NB4 (cell line): ENCODE measurements at regions not wholly inside any gene's neighbourhood (a gene's known extent, or its start where the extent isn't known, plus 50 kb on each side); places are given as distances from the start of the nearest gene placed in this dataset.

ENCODE experiments used
- DNase-seq: peaks from one replicate; pipeline ENCODE4 v3.0.0; 2010; ENCODE audit warnings: low read depth
- H3K4me3 ChIP-seq: one replicate; pipeline ENCODE4 v1.5.1; 2011; ENCODE audit warnings: mild to moderate bottlenecking, low read depth, low read length, moderate library complexity
- CTCF ChIP-seq: IDR thresholded peaks from one replicate; pipeline ENCODE4 v1.5.1; 2012; ENCODE audit warnings: low read depth, low read length
- MAX ChIP-seq: IDR thresholded peaks from 2 replicates; pipeline ENCODE4 v1.6.1; 2011; ENCODE audit warnings: low read depth, low read length
- MYC ChIP-seq: IDR thresholded peaks from 2 replicates; pipeline ENCODE4 v1.6.1; 2011; ENCODE audit warnings: low read depth, low read length
- POLR2A ChIP-seq: IDR thresholded peaks from 2 replicates; pipeline ENCODE4 v1.6.1; 2011; ENCODE audit warnings: mild to moderate bottlenecking; ENCODE audit not compliant: insufficient read length; ENCODE audit errors: extremely low read depth

DNA sequence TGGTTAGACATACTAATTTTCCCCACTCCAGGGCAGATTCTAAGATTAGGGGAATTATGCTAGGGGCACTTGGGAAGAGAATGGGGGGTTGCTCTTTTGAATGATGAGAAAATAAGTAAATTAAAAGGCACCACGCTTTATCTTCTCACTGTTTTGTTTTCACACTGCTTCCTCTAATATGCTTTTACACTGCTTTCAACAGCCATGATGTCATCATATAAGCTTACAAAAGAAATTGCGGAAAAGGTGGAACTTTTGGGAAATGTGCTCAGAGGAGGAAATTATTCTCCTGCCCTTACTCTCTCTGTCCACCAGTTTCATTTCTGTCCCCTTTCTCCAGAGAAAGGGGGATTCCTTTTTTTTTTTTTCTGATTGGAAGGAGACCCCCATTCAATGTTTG is 308.2 kb downstream of the TOX3 start:
- no peak for DNase-seq
- H3K4me3 ChIP-seq, result no peak overlapping the region
- TF ChIP-seq POLR2A, result no peak
- TF ChIP-seq MAX, result no peak
- TF ChIP-seq CTCF, result no peak
- no peak for TF ChIP-seq MYC

- no peak for DNase-seq
- no peak overlapping the region for H3K4me3 ChIP-seq
- TF ChIP-seq CTCF (no peak), MYC (no peak), MAX (no peak), POLR2A (no peak)
These were observed 309.1 kb downstream of the TOX3 start for GRCh38 chr16:52237823-52238222.

DNA sequence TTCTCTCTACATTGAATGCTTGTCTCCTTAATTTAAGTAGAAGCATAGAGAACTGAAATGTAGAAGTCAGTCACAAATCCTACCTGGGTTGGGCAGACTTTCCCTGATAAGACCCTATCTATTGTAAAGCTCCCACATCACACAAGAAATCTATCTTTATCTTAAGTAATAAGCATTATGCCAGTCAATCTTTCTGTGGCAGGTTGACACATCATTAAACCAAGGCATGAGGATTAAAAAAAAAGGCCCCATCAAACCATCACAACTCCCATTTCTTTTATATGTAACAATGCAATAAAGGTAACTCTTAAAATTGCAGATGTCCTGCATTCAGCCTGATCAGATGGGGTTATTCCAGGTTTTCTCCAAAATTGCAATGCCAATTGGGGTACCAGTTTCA is 311.8 kb downstream of the TOX3 start:
- TF ChIP-seq CTCF, result no peak
- no peak for TF ChIP-seq POLR2A
- TF ChIP-seq MAX, result no peak
- no peak for TF ChIP-seq MYC
- no peak overlapping the region for H3K4me3 ChIP-seq
- DNase-seq, result no peak

DNA sequence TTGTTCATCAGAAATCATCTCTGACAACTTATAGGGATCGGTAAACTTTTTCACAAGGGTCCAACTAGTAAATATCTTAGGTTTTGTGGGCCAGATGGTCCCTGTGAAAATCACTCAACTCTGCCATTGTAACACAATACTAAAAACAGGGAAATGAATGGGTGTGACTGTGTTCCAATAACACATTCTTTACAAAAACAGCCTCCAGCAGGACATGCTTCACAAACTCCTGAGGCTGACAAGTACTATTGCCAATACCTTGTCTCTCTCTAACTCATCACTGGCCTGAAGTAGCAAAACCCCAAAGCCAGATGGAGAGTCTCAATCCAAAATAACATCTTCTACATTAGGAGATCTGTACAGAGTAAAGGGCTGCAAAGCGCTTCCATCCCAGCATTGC is 312.3 kb downstream of the TOX3 start:
- no peak overlapping the region for H3K4me3 ChIP-seq
- no peak for DNase-seq
- TF ChIP-seq CTCF, result no peak
- TF ChIP-seq POLR2A, result no peak

DNA sequence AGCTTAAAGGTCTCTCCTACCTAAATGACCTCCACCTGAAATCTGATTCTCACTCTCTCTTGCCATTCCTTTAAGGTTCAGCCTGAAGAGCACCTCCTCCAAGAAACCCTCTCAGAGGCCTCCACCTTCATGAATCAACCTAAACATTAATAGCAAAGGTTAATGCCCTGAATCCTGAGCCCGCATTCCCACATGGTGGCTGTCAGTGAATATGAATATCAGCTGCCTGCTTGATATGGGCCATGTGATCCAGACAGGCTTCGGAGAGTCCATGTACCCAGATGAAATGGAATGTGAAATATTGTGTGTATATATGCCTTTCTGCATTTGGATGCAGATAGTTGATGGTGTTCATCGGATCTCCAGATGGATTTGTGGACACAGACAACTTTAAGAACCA is 317.5 kb downstream of the TOX3 start:
- TF ChIP-seq POLR2A (no peak), MYC (no peak), CTCF (no peak), MAX (no peak)
- no peak for DNase-seq

DNA sequence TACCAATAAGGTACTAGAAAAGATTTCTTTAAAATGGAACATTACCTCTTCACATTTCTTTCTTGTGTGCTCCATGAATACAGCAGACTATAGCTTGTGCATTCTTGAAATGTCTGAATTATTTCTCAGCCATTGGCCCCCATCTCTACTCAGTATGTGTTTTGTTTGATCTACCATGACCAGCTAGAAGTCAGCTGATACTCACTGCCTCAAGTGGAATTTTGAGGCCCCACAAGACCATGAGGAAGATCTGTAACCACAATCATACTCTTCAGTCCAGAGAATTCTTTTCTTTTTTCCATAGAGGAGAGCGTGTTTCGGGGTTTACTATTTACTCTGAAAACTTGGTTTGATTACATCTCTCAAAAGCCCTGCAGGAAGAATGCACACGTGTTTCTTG is 319.1 kb downstream of the TOX3 start:
- DNase-seq, result no peak
- H3K4me3 ChIP-seq, result no peak overlapping the region
- TF ChIP-seq MAX, result no peak
- TF ChIP-seq MYC, result no peak
- TF ChIP-seq CTCF, result no peak
- no peak for TF ChIP-seq POLR2A

More for the DNA sequence above, 317.5 kb downstream of the TOX3 start:
- no peak overlapping the region for H3K4me3 ChIP-seq
